Glomerular endothelial cell (primary cell): ENCODE measurements at regions not wholly inside any gene's neighbourhood (a gene's known extent, or its start where the extent isn't known, plus 50 kb on each side); places are given as distances from the start of the nearest gene placed in this dataset.
"Not testable (repeated sequence)": the region's sequence is repeated elsewhere in the genome, so short reads cannot be mapped to it uniquely, and the experiment has no call there.

Experiments
- DNase-seq: peaks from one replicate; pipeline ENCODE4 v3.0.0-alpha.2; 2011; ENCODE audit warnings: low read depth, low spot score; ENCODE audit errors: extremely low read depth

- no peak for DNase-seq
These were observed 1494.4 kb upstream of the NUDT12 start for GRCh38 chr5:105057001-105057436.

GRCh38 chr5:105054406-105054805, 1491.8 kb upstream of the NUDT12 start:
- no peak for DNase-seq

DNA sequence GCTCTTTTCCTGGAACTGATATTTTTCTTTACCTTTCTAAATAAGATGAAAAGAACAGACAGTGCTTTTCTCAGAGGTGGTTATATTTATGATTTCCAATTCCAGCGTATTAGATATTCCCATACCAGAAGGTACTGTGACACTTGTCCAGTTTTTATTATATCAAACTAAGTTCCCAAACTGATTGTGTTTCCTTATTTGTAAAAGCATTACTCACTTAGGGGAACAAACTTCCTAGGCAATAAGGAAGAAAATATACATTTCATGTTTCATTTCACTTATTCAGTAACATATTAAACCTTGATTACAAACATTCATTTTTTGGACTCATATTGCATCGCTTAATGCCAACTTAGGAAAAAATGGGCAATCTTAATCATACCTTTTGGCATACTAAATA, 1480.0 kb upstream of the NUDT12 start:
- no peak for DNase-seq

DNA sequence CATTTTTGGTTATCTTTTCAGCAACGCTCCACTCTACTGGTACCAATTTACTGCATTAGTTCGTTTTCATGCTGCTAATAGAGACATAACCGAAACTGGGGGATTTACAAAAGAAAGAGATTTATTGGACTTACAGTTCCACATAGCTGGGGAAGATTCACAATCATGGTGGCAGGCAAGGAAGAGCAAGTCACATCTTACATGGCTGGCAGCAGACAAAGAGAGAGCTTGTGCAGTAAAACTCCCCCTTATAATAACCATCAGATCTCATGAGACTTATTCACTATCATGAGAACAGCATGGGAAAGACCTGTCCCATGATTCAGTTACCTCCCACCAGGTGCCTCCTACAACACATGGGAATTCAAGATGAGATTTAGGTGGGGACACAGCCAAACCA, 1474.2 kb upstream of the NUDT12 start:
- not testable (repeated sequence) for DNase-seq

- no peak for DNase-seq
These were observed 1471.8 kb upstream of the NUDT12 start for GRCh38 chr5:105034401-105034763.

- no peak for DNase-seq
These were observed 1471.2 kb upstream of the NUDT12 start for GRCh38 chr5:105033637-105034400.

DNA sequence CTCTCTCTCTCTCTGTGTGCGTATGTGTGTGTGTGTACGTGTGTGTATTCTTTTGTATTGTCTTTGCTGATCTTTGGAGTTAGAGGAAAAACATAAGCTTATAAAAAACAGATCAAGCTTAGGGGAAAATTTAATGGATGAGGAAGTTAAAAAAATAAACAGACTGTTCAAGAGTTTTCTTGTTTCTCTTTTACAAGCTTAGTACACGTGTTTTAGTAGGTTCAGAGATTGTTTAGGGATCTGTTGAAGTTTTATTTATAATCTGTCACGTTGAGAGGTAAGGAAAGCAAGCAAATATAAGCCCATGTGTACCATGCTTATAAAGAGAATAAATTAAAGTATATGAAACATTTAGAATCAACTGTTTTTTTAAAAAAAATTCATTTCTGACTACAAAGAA, 1470.3 kb upstream of the NUDT12 start:
- no peak for DNase-seq

GRCh38 chr5:105030153-105030552, 1467.6 kb upstream of the NUDT12 start:
- DNase-seq = no peak

DNA sequence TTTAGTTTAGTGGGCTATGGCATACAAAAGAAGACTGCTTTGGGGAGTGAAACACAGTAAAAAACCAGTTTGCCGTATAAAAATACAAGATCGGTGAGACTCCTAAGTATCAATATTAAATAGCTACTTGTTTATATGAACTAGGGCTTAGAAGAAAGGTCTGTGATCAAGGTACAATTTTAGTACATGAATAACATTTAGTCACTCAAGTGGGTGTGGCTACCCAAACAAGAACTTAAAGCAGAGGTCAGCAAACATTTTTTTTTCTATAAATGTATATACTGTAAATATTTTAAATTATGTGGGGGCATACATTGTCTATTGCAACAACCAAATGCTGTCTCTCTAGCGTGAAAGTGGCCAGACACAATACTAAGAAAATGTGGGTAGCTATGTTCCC, 1452.5 kb upstream of the NUDT12 start:
- no peak for DNase-seq

DNA sequence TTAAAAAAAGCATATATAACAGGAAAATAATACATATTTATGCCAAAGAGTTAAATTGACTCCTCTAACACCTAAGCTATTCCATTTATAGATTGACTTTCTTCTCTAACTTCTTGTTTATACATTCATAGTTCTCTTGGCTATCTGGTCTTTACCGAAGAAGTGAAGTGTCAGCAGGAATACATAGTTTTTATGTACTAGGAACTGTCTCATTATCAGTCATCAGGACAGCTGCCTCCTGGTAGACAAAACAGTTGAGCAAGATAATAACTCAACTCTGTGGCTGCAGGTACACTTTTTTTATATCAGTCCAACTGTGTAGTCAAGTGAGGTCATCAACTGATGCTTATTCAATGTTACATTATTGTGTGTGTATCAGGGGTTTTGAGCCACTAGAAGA, 1436.0 kb upstream of the NUDT12 start:
- no peak for DNase-seq

GRCh38 chr5:104998169-104998568, 1435.6 kb upstream of the NUDT12 start:
- DNase-seq = no peak

DNA sequence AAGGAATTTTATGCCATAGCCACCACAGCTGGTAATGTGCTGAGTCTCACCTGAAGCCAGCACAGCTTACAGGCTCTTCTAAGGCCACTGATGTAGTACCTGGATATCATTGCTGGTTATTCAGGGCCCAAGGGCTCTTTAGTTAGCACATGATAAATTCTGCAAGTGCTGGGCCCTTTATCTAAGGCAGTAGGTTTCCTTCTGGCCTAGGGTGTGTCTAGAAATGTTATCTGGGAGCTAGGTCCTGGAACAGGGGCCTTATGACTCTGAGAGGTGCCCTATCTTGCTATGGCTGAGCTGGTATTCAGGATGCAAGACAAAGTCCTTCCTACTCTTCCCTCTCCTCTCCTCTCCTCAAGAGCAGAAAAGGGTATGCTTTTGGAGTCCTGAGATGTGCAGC, 1424.5 kb upstream of the NUDT12 start:
- DNase-seq = no peak

DNA sequence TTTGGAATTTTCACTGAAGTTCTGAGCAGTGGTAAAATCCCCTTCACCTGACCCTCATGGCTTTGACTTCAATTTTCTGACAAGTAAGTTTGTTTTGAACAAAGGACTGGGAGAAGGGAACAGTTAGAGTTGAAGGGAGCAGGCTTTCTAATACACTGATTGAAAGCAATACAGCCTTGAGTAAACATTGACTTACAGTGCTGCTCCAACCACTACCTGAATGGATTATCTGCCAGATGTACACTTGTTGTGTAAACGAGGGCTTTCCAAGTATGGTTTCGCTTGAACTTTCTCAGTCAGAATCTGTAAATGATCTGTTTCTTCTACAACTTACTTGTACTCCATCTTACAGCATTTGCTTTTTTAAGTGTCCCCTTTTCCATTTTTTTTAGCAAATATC, 1414.9 kb upstream of the NUDT12 start:
- no peak for DNase-seq

- no peak for DNase-seq
These were observed 1405.3 kb upstream of the NUDT12 start for GRCh38 chr5:104967806-104968410.

DNA sequence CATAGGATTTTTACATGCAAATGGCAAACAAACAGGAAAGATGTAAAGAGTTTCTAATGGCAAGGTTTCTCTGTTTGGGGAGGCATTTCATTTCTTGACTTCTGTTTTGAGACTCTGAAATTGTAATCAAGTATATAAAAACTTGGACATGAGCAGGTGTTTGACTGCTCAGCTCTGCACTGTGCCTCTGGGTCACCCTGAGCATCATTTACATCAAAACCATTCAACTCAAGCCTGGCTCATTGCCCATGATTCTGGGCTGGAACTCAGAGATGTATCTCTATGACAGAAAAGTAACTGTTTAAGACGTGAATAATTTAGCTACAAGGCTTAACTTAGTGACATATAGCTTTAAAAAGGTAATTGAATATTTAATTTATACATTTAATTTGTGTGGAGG, 1402.4 kb upstream of the NUDT12 start:
- DNase-seq = no peak

DNA sequence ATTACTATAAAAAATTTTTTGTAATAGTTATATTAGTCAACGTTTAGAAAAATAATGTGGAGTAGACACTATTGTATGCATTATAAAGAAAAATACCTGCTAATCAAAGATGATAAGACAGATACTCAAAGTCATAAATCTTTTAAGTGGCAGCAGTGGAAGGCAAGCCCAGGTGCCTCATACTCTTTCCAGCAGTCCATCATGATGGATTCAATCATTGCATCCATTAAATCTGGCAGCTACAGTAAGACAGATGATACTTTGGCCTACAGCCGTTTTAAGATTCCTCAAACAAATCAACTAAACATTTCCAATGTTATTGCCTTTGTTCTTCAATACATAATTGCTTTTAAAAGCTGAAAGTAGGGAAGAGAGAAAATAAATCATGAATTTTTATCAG, 1392.9 kb upstream of the NUDT12 start:
- DNase-seq = no peak

DNA sequence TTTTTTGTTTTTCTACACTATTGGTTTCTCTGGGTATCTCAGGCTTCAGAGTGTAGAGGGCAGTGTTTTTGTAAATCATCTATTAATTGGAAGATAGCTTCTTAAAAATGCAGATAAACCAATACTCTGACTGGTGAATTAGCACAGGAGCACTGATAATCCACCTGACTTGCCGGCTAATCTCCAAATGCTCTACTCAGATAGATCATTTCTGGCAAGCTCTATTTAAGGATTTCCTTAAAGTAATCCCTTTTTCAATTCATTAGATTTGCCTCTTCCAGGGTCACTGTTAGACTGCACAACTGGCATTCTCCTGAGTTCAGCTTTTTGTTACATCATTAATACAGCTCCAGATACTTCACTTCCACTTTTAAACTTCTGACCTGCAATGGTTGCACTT, 1390.3 kb upstream of the NUDT12 start:
- no peak for DNase-seq

DNA sequence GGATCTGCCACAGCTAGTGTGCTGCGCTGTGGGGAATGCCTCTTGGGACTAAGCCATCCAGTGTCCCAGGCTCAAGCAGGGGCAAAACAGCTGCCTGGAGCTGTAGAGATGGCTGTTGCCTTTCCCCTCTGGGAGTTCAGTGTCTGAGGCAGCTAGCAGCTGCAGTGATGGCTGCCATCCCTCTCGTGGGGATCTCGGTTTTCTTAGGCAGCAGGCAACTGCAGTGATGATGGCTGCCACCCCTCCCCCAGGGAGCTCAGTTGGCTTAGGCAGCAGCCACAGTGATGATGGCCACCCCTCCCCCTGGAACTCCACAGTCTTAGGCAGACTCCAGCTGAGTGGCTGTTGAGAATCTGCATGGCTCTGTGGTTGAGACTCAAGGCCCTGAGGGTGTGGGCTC, 1389.2 kb upstream of the NUDT12 start:
- no peak for DNase-seq

- no peak for DNase-seq
These were observed 1384.5 kb upstream of the NUDT12 start for GRCh38 chr5:104947076-104947475.

DNA sequence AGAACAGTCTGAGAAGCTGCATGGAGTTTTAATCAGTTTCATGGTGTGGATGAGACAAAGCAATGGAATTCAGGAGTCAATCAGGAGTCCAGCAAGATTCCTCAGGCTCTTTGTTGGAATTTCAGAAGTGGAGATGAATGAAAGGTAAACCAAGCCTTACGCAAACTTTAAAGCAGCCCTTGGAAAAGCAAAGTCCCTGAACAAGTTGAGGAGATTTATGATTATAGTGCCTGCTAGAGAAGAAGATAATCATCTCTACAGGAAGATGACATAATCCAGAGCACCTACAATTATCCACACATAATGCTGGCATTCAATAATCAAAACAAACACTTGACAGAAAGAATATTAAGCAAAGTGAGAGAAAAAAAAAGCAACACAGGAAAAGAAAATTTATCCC, 1380.1 kb upstream of the NUDT12 start:
- DNase-seq = no peak

DNA sequence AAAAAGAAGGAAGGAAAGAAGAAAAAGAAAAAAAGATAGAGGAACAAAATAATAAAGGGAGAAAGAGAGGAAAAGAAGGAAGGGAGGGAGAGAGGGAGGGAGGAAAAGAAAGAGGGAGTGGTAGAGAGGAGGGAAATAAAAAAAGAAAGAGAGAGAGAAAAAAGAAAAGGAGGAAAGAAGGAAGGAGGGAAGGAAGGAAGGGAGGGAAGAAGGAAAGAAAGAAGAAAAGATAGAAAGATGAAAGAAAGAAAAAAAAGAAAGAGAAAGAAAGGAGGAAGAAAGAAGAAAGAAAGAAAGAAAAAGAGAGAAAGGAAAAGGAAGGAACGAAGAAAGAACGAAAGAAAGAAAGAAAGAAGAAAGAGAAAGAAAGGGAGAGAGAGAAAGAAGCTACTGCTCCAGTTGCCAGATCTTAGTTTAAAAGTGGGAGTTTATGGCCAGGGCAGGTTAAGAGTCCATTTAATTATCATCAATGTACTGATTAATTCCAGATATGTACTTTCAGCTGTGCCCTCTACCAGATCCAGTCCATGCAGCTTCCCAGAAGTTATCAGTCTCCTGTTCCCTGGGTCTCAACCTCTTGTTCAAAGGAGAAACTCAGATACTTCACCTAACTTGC, 1378.5 kb upstream of the NUDT12 start:
- DNase-seq = no peak

GRCh38 chr5:104937598-104937997, 1375.0 kb upstream of the NUDT12 start:
- DNase-seq = no peak
